ENCODE measurements at regions not wholly inside any gene's neighbourhood (a gene's known extent, or its start where the extent isn't known, plus 50 kb on each side); places are given as distances from the start of the nearest gene placed in this dataset.

DNA sequence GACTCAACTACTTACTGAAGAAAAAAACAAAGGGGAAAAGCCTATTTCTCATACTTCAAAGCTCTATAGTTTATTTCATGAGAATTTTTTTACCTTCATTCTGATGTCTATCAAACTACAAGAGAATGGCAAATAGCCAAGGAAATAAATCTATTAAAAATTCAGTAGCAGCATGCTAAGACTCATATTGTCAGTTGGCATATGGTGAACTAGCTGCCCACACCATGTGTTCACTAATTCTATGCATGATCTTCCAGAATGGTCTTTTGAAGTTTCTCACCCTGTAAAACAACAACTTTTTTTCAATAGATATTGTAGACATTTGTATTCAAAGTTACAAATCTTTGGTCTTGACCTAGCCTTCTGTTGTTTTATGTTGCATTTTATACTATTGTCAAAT is 386.2 kb downstream of the RSL24D1 start:
- TF ChIP-seq POLR2A (IDR thresholded peaks at IDR 0.05; ENCODE audit: low read depth, low read length), result no peak
- TF ChIP-seq POLR2AphosphoS5 (IDR thresholded peaks at IDR 0.05; ENCODE audit: low read depth, low read length), result no peak
- no peak for TF ChIP-seq TAF1 (IDR thresholded peaks at IDR 0.05; ENCODE audit: low read depth, low read length)
- no peak for TF ChIP-seq SPI1 (IDR thresholded peaks at IDR 0.05; ENCODE audit: low read depth, low read length)
